Neural cell (in vitro differentiated cells): ENCODE measurements at regions not wholly inside any gene's neighbourhood (a gene's known extent, or its start where the extent isn't known, plus 50 kb on each side); places are given as distances from the start of the nearest gene placed in this dataset.

ENCODE experiments used
- H2AFZ ChIP-seq: fragments of 200-600, 300-800 bp; sonication (generic), shearing (Covaris generic); 2 replicates; pipeline ENCODE4 v1.6.0; 2014; ENCODE audit warnings: low read depth, mild to moderate bottlenecking, antibody characterized with exemption, low read length, moderate library complexity
- H3F3A ChIP-seq: fragments of 200-600 bp; shearing (Covaris generic); 2 replicates; pipeline ENCODE4 v1.6.1; 2016; ENCODE audit warnings: mild to moderate bottlenecking, moderate library complexity, mixed read lengths, antibody characterized with exemption, low read length; ENCODE audit not compliant: insufficient read depth, poor library complexity, severe bottlenecking
- H3K27ac ChIP-seq: fragments of 200-600, 300-800 bp; sonication (generic), shearing (Covaris generic); 2 replicates; pipeline ENCODE4 v1.5.1; 2014; ENCODE audit warnings: mild to moderate bottlenecking, low read length, moderate library complexity
- H3K27me3 ChIP-seq: fragments of 300-800, 200-600 bp; sonication (generic), shearing (Covaris generic); 2 replicates; pipeline ENCODE4 v1.6.0; 2014; ENCODE audit warnings: mild to moderate bottlenecking, low read depth, low read length, moderate library complexity; ENCODE audit not compliant: insufficient read depth
- H3K36me3 ChIP-seq: fragments of 300-800, 200-600 bp; sonication (generic), shearing (Covaris generic); 2 replicates; pipeline ENCODE4 v1.5.1; 2014; ENCODE audit warnings: mild to moderate bottlenecking, antibody characterized with exemption, low read length, moderate library complexity; ENCODE audit not compliant: insufficient read depth
- H3K4me2 ChIP-seq: fragments of 300-800, 200-600 bp; sonication (generic), shearing (Covaris generic); 2 replicates; pipeline ENCODE4 v1.6.0; 2014; ENCODE audit warnings: mild to moderate bottlenecking, low read length
- H3K4me3 ChIP-seq: fragments of 300-800, 200-600 bp; sonication (generic), shearing (Covaris generic); 2 replicates; pipeline ENCODE4 v1.5.1; 2014; ENCODE audit warnings: mild to moderate bottlenecking, low read length, moderate library complexity
- H3K79me2 ChIP-seq: fragments of 200-600 bp; shearing (Covaris generic); replicated peaks from 2 replicates; pipeline ENCODE4 v1.6.0; 2014; ENCODE audit warnings: mild to moderate bottlenecking, low read length, moderate library complexity; ENCODE audit not compliant: insufficient read depth
- H3K9ac ChIP-seq: fragments of 300-800, 200-600 bp; sonication (generic), shearing (Covaris generic); 2 replicates; pipeline ENCODE4 v1.6.1; 2016; ENCODE audit warnings: mild to moderate bottlenecking, low read length, mixed read lengths
- H3K9me2 ChIP-seq: fragments of 200-600 bp; shearing (Covaris generic); 2 replicates; pipeline ENCODE4 v1.6.1; 2016; ENCODE audit warnings: mild to moderate bottlenecking, low read length, mixed read lengths; ENCODE audit not compliant: insufficient read depth
- H3K9me3 ChIP-seq: fragments of 200-600, 300-800 bp; sonication (generic), shearing (Covaris generic); 2 replicates; pipeline ENCODE4 v1.6.1; 2016; ENCODE audit warnings: mild to moderate bottlenecking, mixed run types, low read length, moderate library complexity, mixed read lengths
- H4K20me1 ChIP-seq: fragments of 200-600 bp; shearing (Covaris generic); 2 replicates; pipeline ENCODE4 v1.6.1; 2016; ENCODE audit warnings: mild to moderate bottlenecking, mixed run types; ENCODE audit not compliant: insufficient read depth
- CTCF ChIP-seq: fragments of 450-650 bp; IDR thresholded peaks from 2 replicates; pipeline ENCODE4 v1.5.1; 2014; ENCODE audit warnings: antibody characterized with exemption, mild to moderate bottlenecking, moderate library complexity; ENCODE audit not compliant: poor library complexity, severe bottlenecking
- EP300 ChIP-seq: fragments of 450-650 bp; conservative IDR thresholded peaks from 2 replicates; pipeline ENCODE4 v1.6.1; 2014; ENCODE audit warnings: antibody characterized with exemption, mild to moderate bottlenecking, moderate library complexity; ENCODE audit not compliant: poor library complexity, severe bottlenecking
- EZH2 ChIP-seq: fragments of 200-600, 300-800 bp; shearing (Covaris generic), sonication (generic); IDR thresholded peaks from 2 replicates; pipeline ENCODE4 v1.6.1; 2014; ENCODE audit warnings: antibody characterized with exemption, low read length, borderline replicate concordance, mild to moderate bottlenecking; ENCODE audit not compliant: insufficient read depth, poor library complexity, severe bottlenecking
- MXI1 ChIP-seq: fragments of 450-650 bp; conservative IDR thresholded peaks from 2 replicates; pipeline ENCODE4 v1.6.1; 2014; ENCODE audit warnings: antibody characterized with exemption, mild to moderate bottlenecking; ENCODE audit not compliant: poor library complexity, severe bottlenecking
- POLR2AphosphoS5 ChIP-seq: IDR thresholded peaks from 2 replicates; pipeline ENCODE4 v1.6.1; 2012
- RAD21 ChIP-seq: fragments of 450-650 bp; conservative IDR thresholded peaks from 2 replicates; pipeline ENCODE4 v1.6.1; 2014; ENCODE audit warnings: antibody characterized with exemption, mild to moderate bottlenecking, moderate library complexity
- SMC3 ChIP-seq: fragments of 450-650 bp; conservative IDR thresholded peaks from 2 replicates; pipeline ENCODE4 v1.6.1; 2014; ENCODE audit warnings: antibody characterized with exemption, mild to moderate bottlenecking, moderate library complexity; ENCODE audit not compliant: poor library complexity
- TAF1 ChIP-seq: IDR thresholded peaks from 2 replicates; pipeline ENCODE4 v1.6.1; 2012; ENCODE audit warnings: low read depth
- TF ChIP-seq, protein P1 (sequence below): IDR thresholded peaks from 2 replicates; pipeline ENCODE4 v1.6.1; 2012; ENCODE audit warnings: borderline replicate concordance

GRCh38 chr18:68438536-68438935 lies 276.4 kb downstream of the TMX3 start:
- H3K9me3 ChIP-seq, result no peaks in the 10 kb centered on the region
- no peaks in the 10 kb centered on the region for H3K9me2 ChIP-seq
- no peak overlapping the region for H3K4me2 ChIP-seq
- H3K9ac ChIP-seq, result no peak overlapping the region
- H3F3A ChIP-seq, result no peaks in the 10 kb centered on the region
- no peak overlapping the region for H3K27ac ChIP-seq
- no peaks in the 10 kb centered on the region for H3K36me3 ChIP-seq
- TF ChIP-seq, protein P1, sequence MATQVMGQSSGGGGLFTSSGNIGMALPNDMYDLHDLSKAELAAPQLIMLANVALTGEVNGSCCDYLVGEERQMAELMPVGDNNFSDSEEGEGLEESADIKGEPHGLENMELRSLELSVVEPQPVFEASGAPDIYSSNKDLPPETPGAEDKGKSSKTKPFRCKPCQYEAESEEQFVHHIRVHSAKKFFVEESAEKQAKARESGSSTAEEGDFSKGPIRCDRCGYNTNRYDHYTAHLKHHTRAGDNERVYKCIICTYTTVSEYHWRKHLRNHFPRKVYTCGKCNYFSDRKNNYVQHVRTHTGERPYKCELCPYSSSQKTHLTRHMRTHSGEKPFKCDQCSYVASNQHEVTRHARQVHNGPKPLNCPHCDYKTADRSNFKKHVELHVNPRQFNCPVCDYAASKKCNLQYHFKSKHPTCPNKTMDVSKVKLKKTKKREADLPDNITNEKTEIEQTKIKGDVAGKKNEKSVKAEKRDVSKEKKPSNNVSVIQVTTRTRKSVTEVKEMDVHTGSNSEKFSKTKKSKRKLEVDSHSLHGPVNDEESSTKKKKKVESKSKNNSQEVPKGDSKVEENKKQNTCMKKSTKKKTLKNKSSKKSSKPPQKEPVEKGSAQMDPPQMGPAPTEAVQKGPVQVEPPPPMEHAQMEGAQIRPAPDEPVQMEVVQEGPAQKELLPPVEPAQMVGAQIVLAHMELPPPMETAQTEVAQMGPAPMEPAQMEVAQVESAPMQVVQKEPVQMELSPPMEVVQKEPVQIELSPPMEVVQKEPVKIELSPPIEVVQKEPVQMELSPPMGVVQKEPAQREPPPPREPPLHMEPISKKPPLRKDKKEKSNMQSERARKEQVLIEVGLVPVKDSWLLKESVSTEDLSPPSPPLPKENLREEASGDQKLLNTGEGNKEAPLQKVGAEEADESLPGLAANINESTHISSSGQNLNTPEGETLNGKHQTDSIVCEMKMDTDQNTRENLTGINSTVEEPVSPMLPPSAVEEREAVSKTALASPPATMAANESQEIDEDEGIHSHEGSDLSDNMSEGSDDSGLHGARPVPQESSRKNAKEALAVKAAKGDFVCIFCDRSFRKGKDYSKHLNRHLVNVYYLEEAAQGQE, result no peak
- TF ChIP-seq POLR2AphosphoS5, result no peak
- TF ChIP-seq EP300, result no peak
- no peak for TF ChIP-seq EZH2
- no peak for TF ChIP-seq TAF1
- H3K27me3 ChIP-seq, result no peaks in the 10 kb centered on the region
- no peak overlapping the region for H3K4me3 ChIP-seq
- H2AFZ ChIP-seq, result no peak overlapping the region
- H4K20me1 ChIP-seq, result no peaks in the 10 kb centered on the region
- no peaks in the 10 kb centered on the region for H3K79me2 ChIP-seq

GRCh38 chr18:68436485-68436884 lies 278.4 kb downstream of the TMX3 start:
- TF ChIP-seq SMC3 (no peak), CTCF (no peak), EP300 (no peak), EZH2 (no peak), MXI1 (no peak)
- Histone ChIP-seq H3K4me3 (no peak overlapping the region), H3K9ac (no peak overlapping the region), H2AFZ (no peak overlapping the region), H3F3A (no peaks in the 10 kb centered on the region), H3K36me3 (no peaks in the 10 kb centered on the region), H3K9me2 (no peaks in the 10 kb centered on the region), H4K20me1 (no peaks in the 10 kb centered on the region), H3K27ac (no peak overlapping the region), H3K4me2 (no peak overlapping the region), H3K79me2 (no peaks in the 10 kb centered on the region), H3K9me3 (no peaks in the 10 kb centered on the region), H3K27me3 (no peaks in the 10 kb centered on the region)

DNA sequence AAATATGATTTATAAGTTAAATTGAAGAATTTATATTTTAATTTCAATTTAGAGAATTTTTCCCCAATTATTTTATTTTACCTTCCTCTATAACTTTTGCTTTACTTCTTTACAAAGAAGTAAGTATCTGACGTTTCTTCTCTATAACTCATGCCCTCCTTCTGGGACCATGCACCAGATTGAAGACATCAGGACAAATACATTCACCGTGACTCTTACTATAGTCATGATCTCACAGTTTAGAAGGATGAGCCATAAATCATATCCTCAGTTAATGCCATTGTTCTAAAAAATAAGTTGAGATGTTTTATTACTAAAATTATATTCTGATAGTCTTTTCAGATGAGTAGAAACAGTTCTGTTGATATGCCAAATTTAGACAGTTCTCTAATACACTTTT lies 279.3 kb downstream of the TMX3 start:
- Histone ChIP-seq H3F3A (no peaks in the 10 kb centered on the region), H3K9me2 (no peaks in the 10 kb centered on the region), H3K9ac (no peak overlapping the region), H3K27me3 (no peaks in the 10 kb centered on the region), H3K27ac (no peak overlapping the region), H4K20me1 (no peaks in the 10 kb centered on the region), H3K36me3 (no peaks in the 10 kb centered on the region), H3K4me3 (no peak overlapping the region), H3K4me2 (no peak overlapping the region), H3K79me2 (no peaks in the 10 kb centered on the region), H3K9me3 (no peaks in the 10 kb centered on the region), H2AFZ (no peak overlapping the region)
- no peak for TF ChIP-seq SMC3
- TF ChIP-seq RAD21, result no peak
- TF ChIP-seq EP300, result no peak
- TF ChIP-seq MXI1, result no peak
- TF ChIP-seq EZH2, result no peak
- TF ChIP-seq, protein P1, result no peak
- no peak for TF ChIP-seq CTCF
- TF ChIP-seq POLR2AphosphoS5, result no peak
- TF ChIP-seq TAF1, result no peak
